DMS 273 treated with DMSO at 0.1 percent for 48 hours (cell line): ENCODE measurements at regions not wholly inside any gene's neighbourhood (a gene's known extent, or its start where the extent isn't known, plus 50 kb on each side); places are given as distances from the start of the nearest gene placed in this dataset.
"Not testable (repeated sequence)": the region's sequence is repeated elsewhere in the genome, so short reads cannot be mapped to it uniquely, and the experiment has no call there.

Experiments used
- DNase-seq: peaks from one replicate; lab custom pipeline; 2025; lab: John Stamatoyannopoulos, UW

- DNase-seq, result no peak
Observed at GRCh38 chr2:187057466-187057865, 208.5 kb upstream of the ZSWIM2 start.

DNA sequence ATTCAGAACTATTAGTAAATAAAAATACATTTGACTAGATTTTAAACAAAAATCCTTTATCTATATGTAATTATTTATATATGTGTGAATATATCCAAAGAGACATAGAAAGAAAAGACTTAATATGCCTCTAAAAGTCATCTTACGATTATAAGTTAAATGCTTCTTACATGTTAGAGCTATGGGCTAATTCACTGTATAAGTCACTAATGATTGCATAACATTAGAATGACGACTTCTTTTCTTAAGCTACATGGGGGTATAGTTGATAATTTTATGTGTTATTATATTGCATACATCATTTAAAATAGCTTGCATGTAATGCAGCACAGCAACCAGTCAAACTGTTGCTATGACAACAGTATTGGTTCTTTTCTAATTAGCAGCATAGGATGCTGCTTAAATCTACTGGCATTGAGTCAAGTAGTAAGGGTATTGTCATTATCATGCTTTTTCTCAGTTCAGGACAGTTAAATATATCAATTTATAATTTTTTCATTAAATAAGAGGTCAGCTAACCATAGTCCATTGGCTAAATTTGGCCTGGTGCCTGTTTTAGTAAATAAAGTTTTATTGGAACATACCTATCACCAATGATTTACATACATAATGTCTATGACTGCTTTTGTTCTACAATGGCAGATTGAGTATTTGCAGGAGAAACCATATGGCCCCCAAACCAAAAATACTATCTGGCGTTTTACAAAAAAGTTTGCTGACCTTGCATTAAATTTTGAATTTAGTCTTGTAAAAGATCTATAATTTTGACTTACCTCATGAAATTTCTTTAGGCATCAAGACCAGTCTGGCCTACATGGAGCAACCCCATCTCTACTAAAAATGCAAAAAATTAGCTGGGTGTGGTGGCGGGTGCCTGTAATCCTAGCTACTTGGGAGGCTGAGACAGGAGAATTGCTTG, 207.7 kb upstream of the ZSWIM2 start:
- DNase-seq, result no peak

DNA sequence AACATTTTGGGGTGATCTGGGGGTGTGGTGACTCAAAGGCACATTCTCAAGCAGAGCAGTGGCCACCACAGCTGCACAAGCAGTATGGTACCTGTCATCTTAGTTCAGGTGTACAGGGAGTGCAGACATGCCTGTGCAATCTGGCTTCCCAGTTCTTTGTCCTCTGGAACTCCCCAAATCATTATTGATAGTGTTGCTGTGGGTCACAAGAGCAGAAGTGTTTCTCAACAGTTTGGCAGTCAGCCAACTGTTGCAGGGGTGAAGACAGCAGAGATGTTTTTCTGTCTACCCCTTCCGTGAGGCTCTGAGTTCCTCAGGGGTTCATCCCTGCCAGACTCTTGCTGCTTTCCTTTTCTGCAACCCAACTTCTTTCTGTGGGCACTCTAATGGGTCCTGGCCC, 206.5 kb upstream of the ZSWIM2 start:
- no peak for DNase-seq

- DNase-seq, result no peak
Observed at GRCh38 chr2:187054501-187055319, 205.7 kb upstream of the ZSWIM2 start.

DNA sequence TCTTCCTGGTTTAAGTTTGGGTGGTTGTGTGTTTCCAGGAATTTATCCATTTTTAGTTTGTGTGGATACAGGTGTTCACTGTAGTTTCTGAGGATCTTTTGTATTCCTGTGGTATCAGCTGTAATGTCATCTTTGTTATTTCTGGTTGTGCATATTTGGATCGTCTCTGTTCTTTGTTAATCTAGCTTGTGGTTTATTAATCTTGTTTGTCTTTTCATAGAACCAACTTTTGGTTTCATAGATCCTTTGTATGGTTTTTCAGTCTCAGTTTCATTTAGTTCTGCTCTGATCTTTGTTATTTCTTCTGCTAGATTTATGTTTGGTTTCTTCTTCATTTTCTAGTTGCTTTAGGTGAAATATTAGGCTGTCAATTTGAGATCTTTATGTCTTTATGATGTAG, 202.4 kb upstream of the ZSWIM2 start:
- no peak for DNase-seq

GRCh38 chr2:187050409-187050998, 201.5 kb upstream of the ZSWIM2 start:
- DNase-seq, result no peak

DNA sequence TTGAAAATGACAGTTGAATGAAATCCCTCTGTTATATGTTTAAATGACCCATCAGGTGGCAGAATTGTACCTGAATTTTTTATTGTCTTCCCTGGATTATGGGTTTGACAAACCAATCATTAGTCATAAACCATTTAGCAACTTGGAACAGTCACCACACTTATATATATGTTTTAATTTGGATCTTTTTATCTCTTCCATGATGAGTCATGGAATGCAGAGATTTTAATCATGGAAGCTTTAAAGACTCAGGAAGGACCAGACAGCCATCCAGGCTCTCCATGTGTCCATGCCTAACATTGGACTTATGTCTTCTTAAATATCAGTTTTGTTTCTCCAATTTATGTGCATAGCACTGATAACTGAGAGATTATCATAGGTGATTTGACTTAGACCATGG, 188.3 kb upstream of the ZSWIM2 start:
- no peak for DNase-seq

DNA sequence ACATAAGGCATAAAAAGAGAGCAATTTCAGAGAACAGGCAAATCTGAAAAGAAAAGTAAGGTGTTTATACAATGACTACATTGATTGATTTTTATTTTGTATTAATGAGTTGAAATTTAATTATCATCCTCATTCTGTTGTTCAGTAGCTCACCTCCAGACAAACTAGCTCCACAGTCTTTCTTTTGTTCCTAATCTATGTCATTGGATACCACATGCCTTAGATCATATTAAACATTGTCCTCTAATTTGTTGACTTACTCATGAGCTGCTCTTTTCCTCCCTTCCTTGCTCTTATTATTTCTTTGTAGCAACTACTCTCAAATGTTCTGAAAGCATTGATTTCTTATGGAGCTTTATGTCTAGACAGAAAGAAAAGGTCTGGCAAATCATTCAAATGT, 185.5 kb upstream of the ZSWIM2 start:
- no peak for DNase-seq

DNA sequence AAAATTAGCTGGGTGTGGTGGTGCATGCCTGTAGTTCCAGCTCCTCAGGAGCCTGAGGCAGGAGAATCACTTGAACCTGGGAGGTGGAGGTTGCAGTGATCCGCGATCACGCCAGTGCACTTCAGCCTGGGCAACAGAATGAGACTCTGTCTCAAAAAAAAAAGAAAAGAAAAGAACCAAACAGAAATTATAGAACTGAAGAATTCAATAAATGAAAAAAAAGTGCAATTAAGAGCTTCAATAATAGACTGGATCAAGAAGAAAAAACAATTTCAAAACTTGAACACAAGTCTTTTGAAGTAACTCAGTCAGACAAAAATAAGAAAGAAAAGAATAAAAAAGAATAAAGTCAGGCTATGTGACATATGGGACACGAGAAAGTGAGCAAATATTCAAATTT, 175.8 kb upstream of the ZSWIM2 start:
- no peak for DNase-seq

DNA sequence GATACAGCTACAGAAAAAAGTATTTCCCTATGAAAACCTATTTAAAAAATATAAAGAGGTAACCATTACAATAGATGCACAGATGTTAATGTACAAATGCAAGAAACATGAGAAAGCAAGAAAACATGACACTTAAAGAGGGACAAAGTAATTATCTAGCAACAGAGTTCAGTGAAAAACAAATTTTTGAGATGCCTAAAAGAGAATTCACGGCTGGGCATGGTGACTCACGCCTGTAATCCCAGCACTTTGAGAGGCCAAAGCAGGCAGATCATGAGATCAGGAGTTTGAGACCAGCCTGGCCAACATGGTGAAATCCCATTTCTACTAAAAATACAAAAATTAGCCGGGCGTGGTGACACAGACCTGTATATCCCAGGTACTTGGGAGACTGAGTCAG, 175.0 kb upstream of the ZSWIM2 start:
- DNase-seq, result not testable (repeated sequence)

DNA sequence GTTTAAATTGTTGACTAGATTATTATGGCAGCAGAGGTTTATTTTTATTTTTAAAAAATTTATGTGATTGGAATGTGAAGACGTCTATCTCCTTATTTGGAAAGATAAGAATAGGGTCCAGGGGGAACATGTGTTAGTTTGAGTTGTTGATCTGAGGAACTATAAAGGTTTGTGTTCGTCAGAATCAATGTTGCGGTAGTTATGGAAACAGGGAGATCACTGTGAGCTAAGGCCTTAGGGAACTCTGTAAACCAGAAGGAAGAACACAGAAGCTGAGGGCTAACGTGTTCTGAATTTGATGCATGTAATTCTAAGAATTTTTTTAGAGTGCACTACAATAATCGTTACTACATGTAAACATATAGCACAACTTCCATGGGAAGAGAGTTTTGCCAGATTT, 168.5 kb upstream of the ZSWIM2 start:
- no peak for DNase-seq

- DNase-seq, result no peak
Observed at GRCh38 chr2:187013058-187013457, 164.1 kb upstream of the ZSWIM2 start.

- DNase-seq, result no peak
Observed at GRCh38 chr2:187011206-187011832, 162.3 kb upstream of the ZSWIM2 start.

DNA sequence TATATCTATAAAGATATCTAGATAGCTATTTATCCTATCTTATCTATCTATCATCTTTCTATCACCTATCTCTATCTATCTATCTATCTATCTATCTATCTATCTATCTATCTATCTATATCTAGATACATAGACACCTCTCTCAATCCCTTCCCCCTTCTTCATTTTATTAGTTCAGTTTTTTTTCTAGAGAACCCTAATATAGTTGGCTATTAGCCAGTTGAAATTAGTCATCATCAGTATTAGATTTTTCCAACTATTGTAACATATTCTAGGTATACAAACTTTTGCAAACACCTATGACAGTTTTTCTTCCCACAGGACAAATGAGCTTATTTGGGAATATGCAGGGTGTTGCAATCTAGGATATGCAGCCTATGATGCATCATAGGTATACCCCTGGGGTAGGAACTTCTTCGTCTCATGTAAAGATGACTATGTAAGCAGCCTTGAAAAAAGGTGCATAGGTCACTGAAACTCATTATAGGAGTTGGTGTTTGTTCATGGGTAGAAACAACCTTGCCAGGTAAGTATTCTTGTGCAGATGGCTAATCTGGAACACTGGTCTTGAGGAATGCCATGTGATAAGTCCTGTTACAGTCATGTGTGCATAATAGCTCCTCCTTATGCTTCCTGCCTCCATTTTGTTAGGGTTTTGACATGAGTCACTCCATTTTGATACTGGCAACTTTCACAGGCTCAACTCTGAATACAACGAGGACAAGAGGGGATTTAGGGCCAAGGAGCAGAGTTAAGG, 160.7 kb upstream of the ZSWIM2 start:
- no peak for DNase-seq

DNA sequence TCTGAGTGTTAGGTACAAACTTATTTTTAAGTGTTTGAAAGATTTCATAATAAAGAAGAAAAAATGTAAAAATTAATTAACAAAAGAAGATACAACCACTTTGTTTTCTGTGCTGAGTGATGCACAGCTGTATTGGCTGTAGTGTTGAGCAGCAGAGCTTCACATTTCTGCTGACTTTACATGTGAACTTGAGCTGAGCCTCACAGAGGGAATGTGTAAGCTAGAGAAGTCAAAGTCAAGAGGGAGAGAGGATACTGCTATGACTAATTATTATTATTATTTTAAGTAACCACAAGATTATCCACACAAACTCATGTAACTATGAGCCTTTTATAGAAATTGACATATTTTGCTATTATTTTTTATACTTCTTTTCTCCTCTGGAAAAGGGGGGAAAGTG, 159.1 kb upstream of the ZSWIM2 start:
- no peak for DNase-seq

DNA sequence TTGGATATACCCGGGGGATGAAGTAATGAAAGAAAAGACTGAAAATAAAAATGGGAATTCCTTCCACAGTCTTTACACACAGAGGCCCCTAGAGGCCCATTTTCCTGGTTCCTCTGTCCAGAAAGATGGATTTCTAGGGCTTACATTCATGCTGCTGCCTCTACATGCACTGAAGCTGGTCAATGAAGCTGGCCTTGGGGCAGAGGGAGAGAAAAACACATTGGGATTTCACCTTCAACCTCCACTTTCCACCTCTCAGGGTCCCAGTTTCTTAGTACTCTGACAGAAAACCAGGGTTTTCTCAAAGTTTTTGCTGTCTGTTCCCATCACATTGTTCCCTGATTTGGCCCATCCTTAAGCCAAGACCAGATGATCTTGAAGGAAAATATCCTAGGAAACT, 154.6 kb upstream of the ZSWIM2 start:
- DNase-seq, result no peak

- no peak for DNase-seq
Observed at GRCh38 chr2:187003038-187003554, 154.1 kb upstream of the ZSWIM2 start.

GRCh38 chr2:187002242-187002641, 153.3 kb upstream of the ZSWIM2 start:
- DNase-seq, result no peak

DNA sequence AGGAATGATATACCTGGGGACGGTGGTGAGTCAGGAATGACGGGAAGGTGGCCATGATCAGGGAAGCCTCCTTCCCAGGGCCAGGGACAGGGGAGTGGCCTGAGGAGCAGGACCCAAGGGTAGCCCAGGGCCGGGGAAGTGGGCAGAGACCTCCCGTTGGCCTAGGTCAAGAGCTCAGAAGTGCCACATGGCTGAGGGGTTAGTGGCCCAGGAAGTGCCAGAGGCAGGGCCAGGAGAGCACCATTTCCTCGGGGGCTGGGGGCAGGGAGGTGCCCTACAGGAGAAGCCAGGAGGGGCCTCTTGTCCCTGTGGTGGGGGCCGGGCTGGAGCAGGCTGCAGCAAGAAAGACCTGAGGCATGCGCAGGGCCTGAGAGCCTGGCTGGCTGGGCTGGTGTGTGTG, 152.3 kb upstream of the ZSWIM2 start:
- DNase-seq, result no peak

- DNase-seq, result no peak
Observed at GRCh38 chr2:186995092-186995491, 146.1 kb upstream of the ZSWIM2 start.

DNA sequence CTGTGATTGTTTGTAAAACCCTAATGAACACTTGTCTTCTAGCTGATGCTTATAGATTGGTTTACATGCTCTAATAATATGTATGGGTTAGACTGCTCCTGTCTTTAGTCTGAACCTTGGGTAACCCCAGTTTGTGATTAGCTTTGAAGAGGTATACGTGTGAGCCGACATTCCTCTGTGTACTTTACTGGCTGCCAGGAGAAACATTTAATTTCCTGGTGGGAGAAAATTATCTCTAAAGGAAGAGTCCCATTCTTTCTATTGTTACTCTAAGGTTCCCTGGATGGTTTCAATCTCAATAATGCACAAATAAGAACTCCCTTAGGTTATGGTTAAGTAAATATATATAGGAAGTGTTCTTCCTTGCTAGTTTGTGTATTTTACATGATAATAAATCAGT, 143.6 kb upstream of the ZSWIM2 start:
- DNase-seq, result no peak
